IMR-90 (cell line): ENCODE measurements at regions not wholly inside any gene's neighbourhood (a gene's known extent, or its start where the extent isn't known, plus 50 kb on each side); places are given as distances from the start of the nearest gene placed in this dataset.

Experiments used
- CEBPB ChIP-seq: IDR thresholded peaks from 2 replicates; pipeline ENCODE4 v1.6.1; 2012; ENCODE audit warnings: low read depth, low read length, improper control_type of control experiment
- CTCF ChIP-seq: conservative IDR thresholded peaks from 2 replicates; pipeline ENCODE4 v1.5.1; 2012; ENCODE audit warnings: mild to moderate bottlenecking, low read depth, low read length, improper control_type of control experiment
- FOS ChIP-seq: fragments of 150-350 bp; IDR thresholded peaks from 2 replicates; pipeline ENCODE4 v1.6.1; 2016; ENCODE audit warnings: low read depth, low read length

- TF ChIP-seq FOS (no peak), CTCF (peak; percentile 80), CEBPB (no peak)
Measured at GRCh38 chrX:110412971-110413726, 54.5 kb downstream of the RTL9 start.
